HepG2 (cell line): ENCODE measurements at regions not wholly inside any gene's neighbourhood (a gene's known extent, or its start where the extent isn't known, plus 50 kb on each side); places are given as distances from the start of the nearest gene placed in this dataset.
A peak's percentile ranks its signal among the peaks of the same experiment; 100 is the strongest.

Experiments used
- ATAC-seq: fragments of 200-7000 bp; cut with Tn5 transposase; 3 replicates; pipeline ENCODE4 v1.9.1; 2020; ENCODE audit warnings: mild to moderate bottlenecking, moderate library complexity
- BruUV-seq: library from RNA; stranded (reverse); fragments of 400-500 nt; replicated peaks from 2 replicates; lab custom pipeline; 2021; lab: Mats Ljungman, UMichigan
- CTCF ChIA-PET: fragments of 300-600 bp; formaldehyde crosslinking; extraction: SDS; loops from one replicate; lab custom pipeline; 2021; ENCODE audit warnings: low total read pairs, inconsistent platforms, low intra/inter-chr PET ratio; lab: Yijun Ruan, JAX
- POLR2A ChIA-PET: fragments of 350-600 bp; sonication (Branson Sonifier 250); formaldehyde crosslinking; loops from one replicate; lab custom pipeline; 2020; ENCODE audit warnings: antibody characterized with exemption, inconsistent platforms; lab: Yijun Ruan, JAX
- DNase-seq: peaks from one replicate; pipeline ENCODE4 v3.0.0-alpha.2; 2015; ENCODE audit warnings: low spot score
- FAIRE-seq: peaks from 3 replicates; lab custom pipeline; 2011; peaks lifted over from hg19 to GRCh38; lab: Jason Lieb, UNC
- H2AFZ ChIP-seq: one replicate; pipeline ENCODE4 v1.6.1; 2011; ENCODE audit warnings: low read length, inconsistent platforms
- H3K27ac ChIP-seq: fragments of 300-600 bp; 3 replicates; pipeline ENCODE4 v1.8.0; 2011; ENCODE audit warnings: mixed run types, mild to moderate bottlenecking, mixed read lengths, low read length, inconsistent platforms; ENCODE audit not compliant: insufficient read depth; ENCODE audit errors: extremely low read length
- H3K27me3 ChIP-seq, 2 experiments: fragments of 200-600 bp in 1 of 2; 2 replicates in 1 of 2; 3 replicates in 1 of 2; pipeline versions ENCODE4 v1.6.0 to v1.8.0; 2011; ENCODE audit warnings: low read length in 2 of 2, mild to moderate bottlenecking in 2 of 2, moderate library complexity in 2 of 2, inconsistent platforms in 1 of 2; ENCODE audit not compliant: insufficient read depth in 2 of 2, control insufficient read depth in 1 of 2
- H3K36me3 ChIP-seq, 2 experiments: fragments of 200-600 bp in 1 of 2; replicated peaks in 1 of 2; 2 replicates in 1 of 2; 3 replicates in 1 of 2; pipeline versions ENCODE4 v1.5.1 to v1.8.0; 2011; ENCODE audit warnings: low read length in 2 of 2, inconsistent platforms in 1 of 2; ENCODE audit not compliant: insufficient read depth in 2 of 2, control insufficient read depth in 1 of 2
- H3K4me1 ChIP-seq: 2 replicates; pipeline ENCODE4 v1.5.1; 2012; ENCODE audit warnings: low read length, inconsistent platforms; ENCODE audit not compliant: insufficient read depth
- H3K4me2 ChIP-seq: 2 replicates; pipeline ENCODE4 v1.6.0; 2011; ENCODE audit warnings: low read depth, low read length, inconsistent platforms
- H3K4me3 ChIP-seq, 3 experiments: fragments of 200-600 bp in 1 of 3; sonication (generic), shearing (Covaris generic) in 1 of 3; replicated peaks in 1 of 3; 2 replicates each; pipeline ENCODE4 v1.5.1; 2011 to 2016; ENCODE audit warnings: low read length in 3 of 3, inconsistent platforms in 2 of 3, low read depth in 2 of 3, mild to moderate bottlenecking in 2 of 3, control low read depth in 1 of 3, mixed read lengths in 1 of 3; ENCODE audit not compliant: insufficient read depth in 1 of 3
- H3K79me2 ChIP-seq: one replicate; pipeline ENCODE4 v1.6.1; 2011; ENCODE audit warnings: low read length, inconsistent platforms; ENCODE audit not compliant: insufficient read depth
- H3K9ac ChIP-seq: 2 replicates; pipeline ENCODE4 v1.6.0; 2011; ENCODE audit warnings: mild to moderate bottlenecking, low read depth, low read length, inconsistent platforms; ENCODE audit not compliant: insufficient read depth
- H3K9me3 ChIP-seq: 2 replicates; pipeline ENCODE4 v1.5.1; 2012; ENCODE audit warnings: mild to moderate bottlenecking, low read length
- H4K20me1 ChIP-seq: 2 replicates; pipeline ENCODE4 v1.6.0; 2011; ENCODE audit warnings: inconsistent platforms, mild to moderate bottlenecking, low read length, moderate library complexity; ENCODE audit not compliant: insufficient read depth
- AHR ChIP-seq: IDR thresholded peaks from 2 replicates; pipeline ENCODE4 v1.6.1; 2018; ENCODE audit warnings: missing genetic modification reagents, missing compliant biosample characterization
- RCOR2 ChIP-seq: IDR thresholded peaks from 2 replicates; pipeline ENCODE4 v1.6.1; 2016; ENCODE audit warnings: missing biosample characterization, missing genetic modification reagents
- ZNF543 ChIP-seq: sonication (generic); formaldehyde crosslinking; IDR thresholded peaks from 2 replicates; pipeline ENCODE4 v1.4.0; 2020; ENCODE audit warnings: mild to moderate bottlenecking, missing genetic modification reagents
- WGBS: methylation state at CpG from one replicate; pipeline ENCODE4 v1.1.6; 2017; ENCODE audit warnings: low lambda C conversion rate; 5-methylcytosine and 5-hydroxymethylcytosine counted together
- in situ Hi-C: cut with HindIII; loops from 2 replicates; pipeline ENCODE4 v1.10.0; 2017; ENCODE audit warnings: low pct_unique_long_range_greater_than_20kb; ENCODE audit not compliant: extremely low pct_ligation_motif_present
- intact Hi-C: fragments of 100-400 bp; cut with micrococcal nuclease; formaldehyde crosslinking; loops from one replicate; pipeline ENCODE4 v1.10.0; 2022; ENCODE audit not compliant: unreplicated experiment

DNA sequence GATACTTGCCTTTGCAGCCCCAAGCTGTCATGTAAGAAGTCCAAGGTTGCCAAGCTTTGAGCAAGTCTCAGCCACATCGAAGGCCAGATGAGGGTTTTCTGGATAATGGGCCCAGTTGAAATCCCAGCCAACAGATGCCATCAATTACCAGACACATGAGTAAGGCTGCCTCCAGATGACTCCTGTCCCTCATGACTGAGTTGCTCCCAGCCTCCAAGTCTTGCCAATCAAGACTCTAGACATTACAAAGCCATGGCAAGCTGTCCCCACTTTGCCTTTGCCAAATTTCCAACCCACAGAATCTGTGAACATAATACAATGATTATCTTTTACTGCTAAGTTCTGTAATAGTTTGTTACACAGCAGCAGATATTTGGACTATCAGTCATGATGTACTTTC, 76.8 kb upstream of the ARMC2 start:
- ChIA-PET CTCF (no interaction called here), POLR2A (no interaction called here)
- Histone ChIP-seq H3K4me2 (no peak overlapping the region), H2AFZ (no peak overlapping the region), H3K79me2 (no peaks in the 10 kb centered on the region), H3K36me3 (no peaks in the 10 kb centered on the region), H3K4me3 (no peak overlapping the region), H3K9ac (no peak overlapping the region), H3K27me3 (no peaks in the 10 kb centered on the region), H3K4me1 (peaks cover 17% of the 10 kb centered on the region), H3K27ac (no peak overlapping the region), H3K9me3 (0 out of 2 replicates have a peak, but pooled peaks cover 4% of the 10 kb centered on the region), H4K20me1 (no peaks in the 10 kb centered on the region)
- DNase-seq (no peak), ATAC-seq (no peak), FAIRE-seq (no peak)
- in situ Hi-C loops (no loop called here), intact Hi-C loops (no loop called here)
- no TSS peak for BruUV-seq
- WGBS = 27% methylated on average over 1 of the region's 1 CpG
- TF ChIP-seq AHR (CRISPR knock-in tag) = no peak

DNA sequence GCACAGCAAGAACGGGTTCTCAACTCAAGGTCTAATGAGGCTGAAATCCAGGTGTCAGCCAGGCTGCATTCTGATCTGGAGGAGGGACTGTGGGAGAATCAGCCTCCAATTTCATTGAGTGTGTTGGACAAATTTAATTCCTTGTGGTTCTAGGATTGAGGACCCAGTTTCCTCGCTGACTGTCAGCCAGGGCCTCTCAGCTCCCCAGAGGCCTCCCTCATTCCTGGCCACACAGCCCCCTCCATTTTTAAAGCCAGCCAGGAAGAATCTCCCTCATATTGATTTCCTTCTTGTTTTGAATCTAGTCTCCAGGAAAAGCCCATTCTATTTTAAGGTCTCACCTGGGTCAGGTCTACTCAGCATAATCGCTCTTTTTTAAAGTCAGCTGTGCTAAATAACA, 73.7 kb upstream of the ARMC2 start:
- H3K36me3 ChIP-seq = no peaks in the 10 kb centered on the region
- no peak overlapping the region for H3K4me3 ChIP-seq
- H3K27me3 ChIP-seq = no peaks in the 10 kb centered on the region
- intact Hi-C loops = no loop called here
- H3K9me3 ChIP-seq = 0 out of 2 replicates have a peak, but pooled peaks cover 4% of the 10 kb centered on the region
- FAIRE-seq = no peak
- H3K79me2 ChIP-seq = no peaks in the 10 kb centered on the region
- peaks cover 16% of the 10 kb centered on the region for H3K4me1 ChIP-seq
- CTCF ChIA-PET = no interaction called here
- no peak overlapping the region for H2AFZ ChIP-seq
- WGBS = 23% methylated on average over 3 of the region's 3 CpGs
- no peak overlapping the region for H3K4me2 ChIP-seq
- H4K20me1 ChIP-seq = no peaks in the 10 kb centered on the region
- in situ Hi-C loops = no loop called here
- no peak overlapping the region for H3K9ac ChIP-seq
- TF ChIP-seq ZNF543 (peak; percentile 100), RCOR2 (CRISPR knock-in tag) (no peak)
- TF ChIP-seq, all 625 proteins: peak for 1
- no peak for DNase-seq
- no TSS peak for BruUV-seq
- no peak for ATAC-seq
- no peak overlapping the region for H3K27ac ChIP-seq
- POLR2A ChIA-PET = no interaction called here
